ENCODE measurements at regions not wholly inside any gene's neighbourhood (a gene's known extent, or its start where the extent isn't known, plus 50 kb on each side); places are given as distances from the start of the nearest gene placed in this dataset.

- no peak for DNase-seq
Measured at GRCh38 chr3:30170681-30171438, 435.5 kb upstream of the TGFBR2 start.

DNA sequence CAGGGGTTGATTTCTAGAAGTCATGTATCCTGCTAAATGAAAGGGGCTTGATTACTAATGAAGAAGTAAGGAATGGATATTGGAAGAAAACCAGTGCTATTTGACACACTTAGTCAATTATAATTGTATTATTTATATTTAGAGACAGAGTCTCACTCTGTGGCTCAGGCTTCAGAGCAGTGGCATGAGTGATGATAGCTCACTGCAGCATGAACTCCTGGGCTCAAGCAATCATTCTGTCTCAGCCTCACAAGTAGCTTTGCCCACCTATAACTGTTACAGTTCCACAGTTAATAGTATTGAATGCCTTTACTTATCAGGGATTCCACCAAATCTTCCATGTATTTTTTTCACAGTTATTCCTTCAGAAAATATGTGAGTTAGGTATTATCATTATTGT, 432.0 kb upstream of the TGFBR2 start:
- DNase-seq: no peak

DNA sequence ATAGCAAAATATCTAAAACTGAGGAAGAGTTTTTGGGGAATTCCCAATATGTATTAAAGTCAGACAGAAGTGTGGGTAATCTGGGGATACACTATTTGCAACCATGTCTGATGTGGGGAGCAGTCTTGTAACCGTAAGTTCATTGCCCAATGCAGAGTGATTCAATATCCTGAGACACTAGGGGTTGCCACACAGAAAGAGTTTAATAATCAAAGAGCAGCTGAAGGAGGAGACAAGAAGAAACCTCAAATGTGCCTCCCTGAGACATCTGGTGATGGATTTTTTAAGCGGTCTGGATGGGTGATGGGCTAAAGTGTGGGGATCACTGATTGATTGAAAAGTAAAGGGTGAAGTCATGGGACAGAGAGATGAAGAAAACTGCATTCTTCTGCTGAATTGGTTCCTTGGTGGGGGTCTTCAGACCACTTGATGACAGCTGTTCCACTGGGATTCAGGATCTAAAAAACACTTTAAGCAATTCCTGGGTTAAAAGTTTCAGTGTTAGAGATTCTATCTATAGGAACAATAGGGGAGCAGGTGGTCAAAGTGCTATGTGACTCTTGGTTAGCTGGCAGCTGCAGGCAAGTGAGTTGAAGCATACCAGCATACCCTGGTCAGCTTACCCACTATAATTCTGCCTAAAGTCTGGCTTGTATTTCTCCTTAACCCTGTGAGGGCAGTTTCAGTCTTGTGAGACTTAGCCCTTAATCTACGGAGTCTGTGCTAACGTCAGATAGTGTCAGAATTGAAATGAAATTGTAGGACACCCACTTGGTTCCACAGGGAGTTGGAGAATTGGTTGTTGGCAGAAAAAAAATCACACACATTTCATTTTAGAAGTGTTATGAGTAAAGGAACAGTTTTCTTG, 425.9 kb upstream of the TGFBR2 start:
- no peak for DNase-seq

- no peak for DNase-seq
Measured at GRCh38 chr3:30181178-30181465, 425.3 kb upstream of the TGFBR2 start.

DNA sequence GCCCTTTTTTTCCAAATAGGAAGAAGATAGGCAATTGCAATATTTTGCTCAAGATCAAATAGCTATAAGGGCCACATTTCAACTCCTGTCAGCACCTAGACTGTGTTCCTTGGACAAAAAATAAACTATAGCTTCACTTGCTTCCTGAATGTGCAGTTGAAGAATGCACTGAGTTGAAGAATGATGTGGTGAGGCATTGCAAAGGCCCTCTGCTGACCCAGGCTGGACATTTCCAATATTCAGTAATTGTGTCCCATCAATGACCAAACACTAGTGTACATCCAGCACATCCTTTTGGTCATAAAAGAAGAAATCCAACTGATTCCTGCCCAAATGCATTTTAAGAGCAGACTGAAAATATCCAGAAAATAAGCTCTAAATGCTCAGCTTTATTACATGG, 424.8 kb upstream of the TGFBR2 start:
- no peak for DNase-seq

GRCh38 chr3:30183421-30183820, 423.0 kb upstream of the TGFBR2 start:
- DNase-seq: no peak

GRCh38 chr3:30184091-30184810, 422.1 kb upstream of the TGFBR2 start:
- DNase-seq: no peak

DNA sequence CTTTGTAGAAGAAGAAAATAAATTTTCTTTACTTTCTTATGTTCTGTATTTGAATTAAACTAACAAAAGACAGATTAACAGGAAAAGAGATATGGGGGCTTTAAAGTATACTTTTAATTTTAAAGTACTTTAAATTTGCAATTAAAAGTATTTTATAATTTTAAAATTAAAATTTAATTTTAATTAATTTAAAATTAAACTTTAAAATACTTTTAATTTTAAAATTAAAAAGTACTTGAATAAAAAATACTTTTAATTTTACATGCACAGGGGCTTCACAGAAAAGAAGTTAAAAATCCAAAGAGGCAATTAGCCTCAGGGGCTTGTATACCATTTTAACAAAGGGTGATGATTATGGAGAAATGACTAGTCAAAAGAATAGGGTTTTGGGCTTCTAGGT, 420.5 kb upstream of the TGFBR2 start:
- DNase-seq: no peak

GRCh38 chr3:30186741-30187219, 419.6 kb upstream of the TGFBR2 start:
- no peak for DNase-seq

DNA sequence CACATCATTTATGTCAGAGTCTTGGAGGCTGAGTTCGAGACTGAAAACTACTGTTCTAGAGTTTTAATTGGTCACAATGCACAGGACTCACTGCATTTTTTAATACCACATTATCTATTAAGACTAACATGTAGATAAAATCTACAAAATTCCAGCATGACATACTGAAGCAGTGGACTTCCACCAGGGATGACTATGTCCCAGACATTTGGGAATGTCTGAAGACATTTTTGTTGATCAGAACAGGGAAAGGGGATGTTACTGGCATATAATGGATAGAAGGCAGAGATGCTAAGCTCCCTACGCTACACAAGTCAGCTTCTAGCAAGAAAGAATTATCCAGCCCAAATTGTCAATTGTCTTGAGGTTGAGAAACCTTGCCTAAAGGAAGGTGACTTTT, 419.0 kb upstream of the TGFBR2 start:
- DNase-seq: peak; percentile 6

DNA sequence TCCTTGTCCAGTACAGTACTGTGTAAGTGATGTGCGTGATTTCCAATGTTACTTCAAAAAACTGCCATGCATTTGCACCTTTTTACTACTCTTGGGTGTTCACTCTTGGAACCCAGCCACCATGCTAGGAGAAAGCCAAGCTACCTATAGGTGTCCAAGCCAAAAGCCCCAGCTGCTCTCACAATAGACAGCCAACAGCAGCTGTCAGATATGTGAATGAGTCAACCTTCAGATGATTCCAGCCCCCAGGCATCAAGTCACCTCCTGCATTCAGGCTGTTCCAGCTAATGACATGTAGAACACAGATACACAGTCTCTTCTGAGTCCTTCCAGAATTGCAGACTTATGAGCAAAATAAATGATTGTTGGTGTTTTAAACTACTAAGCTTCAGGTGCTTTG, 417.7 kb upstream of the TGFBR2 start:
- peak; percentile 13 for DNase-seq

GRCh38 chr3:30189900-30190299, 416.5 kb upstream of the TGFBR2 start:
- DNase-seq: no peak

GRCh38 chr3:30193625-30194044, 412.8 kb upstream of the TGFBR2 start:
- DNase-seq: no peak

DNA sequence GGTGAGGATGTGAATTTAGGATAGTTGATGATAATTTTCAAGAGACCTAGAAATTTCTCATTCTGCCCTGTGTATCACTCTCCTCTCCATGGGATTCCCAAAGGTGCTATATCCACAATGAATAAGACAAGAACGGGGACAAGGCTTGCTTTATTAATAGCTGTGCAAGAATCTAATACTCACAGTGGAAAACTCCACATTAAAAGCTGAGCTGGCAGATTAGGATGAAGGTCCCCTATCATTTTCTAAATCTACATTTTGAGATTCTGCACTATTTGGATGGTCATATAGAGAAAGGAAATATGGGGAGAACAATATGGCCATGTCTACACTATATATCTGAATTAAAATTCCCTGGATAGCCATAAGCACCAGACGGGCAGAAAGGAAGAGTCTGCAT, 411.0 kb upstream of the TGFBR2 start:
- DNase-seq: no peak

DNA sequence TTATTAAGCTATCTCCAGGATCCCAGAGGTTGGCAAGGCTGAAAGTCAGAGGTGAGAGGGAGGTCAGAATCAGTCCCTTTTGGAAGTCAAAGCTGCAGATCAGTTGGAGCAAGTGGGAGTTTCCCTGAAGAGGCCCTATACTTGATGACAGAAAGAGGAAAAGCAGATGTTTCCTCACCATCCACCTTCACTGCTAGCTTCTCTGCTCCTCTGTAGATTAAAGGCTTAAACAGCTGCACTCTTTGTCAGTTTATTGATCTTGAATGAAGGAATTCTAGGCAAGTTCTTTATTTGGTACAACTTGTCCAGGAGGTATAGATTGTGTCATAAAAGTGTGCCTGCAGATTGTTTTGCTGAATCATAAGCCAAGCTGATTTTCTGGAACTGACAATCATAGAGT, 408.2 kb upstream of the TGFBR2 start:
- no peak for DNase-seq

DNA sequence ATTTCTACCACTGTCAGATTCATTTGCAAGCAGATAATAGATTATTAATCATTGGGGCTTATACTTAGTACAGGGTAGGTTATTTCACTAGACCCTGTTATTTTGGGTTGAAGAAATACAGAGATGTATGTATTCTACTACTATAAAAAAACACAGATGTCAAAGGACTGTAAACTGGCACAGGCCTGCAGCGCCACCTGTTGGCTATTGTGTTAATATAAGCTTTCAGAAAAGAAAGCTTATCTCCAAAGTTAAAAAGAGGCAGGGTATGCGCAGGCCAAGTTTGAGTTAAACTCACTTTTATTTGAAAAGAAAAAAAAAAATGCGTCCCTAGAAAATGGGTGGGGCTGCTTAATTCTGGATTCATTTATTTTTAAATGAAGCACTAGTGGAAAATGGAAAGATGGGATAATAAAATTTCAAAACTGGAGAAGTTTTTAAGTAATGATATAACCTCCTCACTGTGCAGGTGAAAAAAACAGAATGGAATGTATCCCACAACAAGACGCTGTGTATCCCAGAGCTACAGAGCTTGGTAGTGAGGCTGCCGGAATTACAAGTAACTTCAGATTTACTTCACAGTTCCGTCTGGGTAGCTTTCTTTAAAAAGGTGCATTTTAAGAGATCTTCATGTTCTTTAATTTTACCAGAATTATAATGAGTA, 407.2 kb upstream of the TGFBR2 start:
- DNase-seq: peak; percentile 56

GRCh38 chr3:30199855-30200254, 406.5 kb upstream of the TGFBR2 start:
- DNase-seq: peak; percentile 57

DNA sequence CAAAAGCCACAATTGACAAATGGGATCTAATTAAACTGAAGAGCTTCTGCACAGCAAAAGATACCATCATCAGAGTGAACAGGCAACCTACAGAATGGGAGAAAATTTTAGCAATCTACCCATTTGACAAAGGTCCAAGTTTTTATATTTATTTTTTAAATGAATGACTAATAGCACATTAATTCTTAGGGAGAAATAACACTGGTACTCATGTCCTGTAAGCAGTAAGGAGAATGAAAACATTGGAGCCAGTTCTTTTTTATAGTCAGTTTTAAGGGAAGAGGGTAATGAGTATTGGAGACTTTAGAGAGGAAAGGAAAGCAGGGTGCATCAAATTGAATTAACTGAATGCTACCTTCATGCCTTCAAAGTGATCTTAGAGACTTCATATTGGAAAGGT, 404.7 kb upstream of the TGFBR2 start:
- no peak for DNase-seq

DNA sequence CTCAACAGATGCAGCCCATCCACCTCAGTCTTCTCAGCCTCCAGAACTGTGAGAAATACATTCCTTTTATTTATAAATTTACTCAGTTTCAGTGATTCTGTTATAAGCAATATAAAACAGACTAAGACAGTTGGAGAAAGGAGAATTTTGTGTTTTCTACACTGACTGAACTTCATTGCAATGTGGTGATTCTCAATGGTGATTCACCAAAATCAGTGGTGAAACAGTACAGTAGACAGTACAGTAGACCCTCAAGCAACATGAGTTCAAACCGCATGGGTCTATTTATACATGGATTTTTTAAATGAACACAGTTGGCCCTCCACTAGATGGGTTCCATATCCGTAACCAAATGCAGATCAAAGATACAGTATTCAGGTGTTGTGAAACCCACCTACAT, 403.1 kb upstream of the TGFBR2 start:
- DNase-seq: peak; percentile 60

DNA sequence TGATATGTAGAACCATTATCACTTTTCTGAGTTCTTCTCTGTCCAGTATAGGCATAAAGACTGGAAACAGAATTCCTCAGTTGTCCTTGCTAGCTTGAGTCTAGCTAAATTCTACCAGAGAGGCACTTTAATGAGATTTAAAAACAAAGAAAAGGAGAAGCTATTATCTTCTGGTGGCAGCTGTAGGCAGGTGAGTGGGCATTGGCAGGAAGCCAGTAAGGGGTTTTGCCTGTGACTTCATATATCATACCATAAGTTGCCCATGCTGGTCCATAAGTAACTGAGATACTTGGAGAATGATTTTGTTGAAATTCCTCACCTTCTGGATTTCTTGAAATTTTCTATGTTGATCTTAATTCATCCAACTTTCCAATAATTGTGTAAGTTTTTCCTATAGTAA, 402.3 kb upstream of the TGFBR2 start:
- DNase-seq: no peak

DNA sequence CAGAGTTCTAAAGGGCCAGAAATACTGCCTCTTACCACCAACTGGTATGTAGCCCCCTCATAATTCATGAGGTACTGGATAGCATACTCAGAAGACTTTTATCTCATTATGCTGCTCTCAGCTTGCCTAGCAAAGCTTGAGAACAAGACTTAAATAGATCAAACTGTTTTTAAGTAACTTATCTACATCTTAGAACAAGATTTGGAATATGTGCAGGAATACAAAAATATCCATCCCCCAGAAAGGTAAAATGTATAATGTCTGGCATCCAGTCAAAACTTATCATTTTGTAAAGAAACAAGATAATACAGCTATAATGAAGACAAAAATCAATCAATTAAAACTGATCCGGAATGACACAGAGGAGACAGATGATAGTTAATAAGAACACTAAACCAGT, 400.4 kb upstream of the TGFBR2 start:
- DNase-seq: no peak

DNA sequence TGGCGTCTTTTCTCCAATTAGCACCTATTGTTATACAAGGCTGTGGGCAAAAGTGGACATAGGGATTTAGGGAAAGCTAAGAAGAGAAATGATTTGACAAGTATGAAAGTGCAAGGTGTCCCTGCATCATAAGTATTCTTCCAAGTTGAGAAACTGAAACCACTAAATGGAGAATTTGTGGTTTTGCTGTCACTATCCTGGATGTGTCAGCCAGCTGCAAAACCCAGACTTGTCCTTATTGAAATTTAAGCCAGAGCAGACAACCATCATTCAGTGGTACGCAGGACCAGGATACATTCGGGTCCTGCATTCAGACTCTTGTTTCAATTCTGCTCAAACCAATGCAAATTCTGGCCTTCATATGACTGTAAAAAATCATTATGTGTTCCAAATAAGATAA, 384.8 kb upstream of the TGFBR2 start:
- DNase-seq: peak; percentile 33

GRCh38 chr3:30222441-30222840, 384.0 kb upstream of the TGFBR2 start:
- peak; percentile 29 for DNase-seq
